ENCODE measurements at regions not wholly inside any gene's neighbourhood (a gene's known extent, or its start where the extent isn't known, plus 50 kb on each side); places are given as distances from the start of the nearest gene placed in this dataset.

- TF ChIP-seq, protein P1, sequence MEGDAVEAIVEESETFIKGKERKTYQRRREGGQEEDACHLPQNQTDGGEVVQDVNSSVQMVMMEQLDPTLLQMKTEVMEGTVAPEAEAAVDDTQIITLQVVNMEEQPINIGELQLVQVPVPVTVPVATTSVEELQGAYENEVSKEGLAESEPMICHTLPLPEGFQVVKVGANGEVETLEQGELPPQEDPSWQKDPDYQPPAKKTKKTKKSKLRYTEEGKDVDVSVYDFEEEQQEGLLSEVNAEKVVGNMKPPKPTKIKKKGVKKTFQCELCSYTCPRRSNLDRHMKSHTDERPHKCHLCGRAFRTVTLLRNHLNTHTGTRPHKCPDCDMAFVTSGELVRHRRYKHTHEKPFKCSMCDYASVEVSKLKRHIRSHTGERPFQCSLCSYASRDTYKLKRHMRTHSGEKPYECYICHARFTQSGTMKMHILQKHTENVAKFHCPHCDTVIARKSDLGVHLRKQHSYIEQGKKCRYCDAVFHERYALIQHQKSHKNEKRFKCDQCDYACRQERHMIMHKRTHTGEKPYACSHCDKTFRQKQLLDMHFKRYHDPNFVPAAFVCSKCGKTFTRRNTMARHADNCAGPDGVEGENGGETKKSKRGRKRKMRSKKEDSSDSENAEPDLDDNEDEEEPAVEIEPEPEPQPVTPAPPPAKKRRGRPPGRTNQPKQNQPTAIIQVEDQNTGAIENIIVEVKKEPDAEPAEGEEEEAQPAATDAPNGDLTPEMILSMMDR (IDR thresholded peaks at IDR 0.05; ENCODE audit: low read depth, low read length, poor library complexity, severe bottlenecking) = no peak
- no peak for TF ChIP-seq EZH2phosphoT487 (IDR thresholded peaks at IDR 0.05; ENCODE audit: borderline replicate concordance, low read length)
These were observed 117.4 kb upstream of the STARD3NL start for GRCh38 chr7:38060637-38061036.

Data from DOHH2 (cell line).